COLO668 (cell line): ENCODE measurements at regions not wholly inside any gene's neighbourhood (a gene's known extent, or its start where the extent isn't known, plus 50 kb on each side); places are given as distances from the start of the nearest gene placed in this dataset.
"Not testable (repeated sequence)": the region's sequence is repeated elsewhere in the genome, so short reads cannot be mapped to it uniquely, and the experiment has no call there.

Source experiments
- DNase-seq: peaks from one replicate; lab custom pipeline; 2025; ENCODE audit not compliant: unreplicated experiment; lab: John Stamatoyannopoulos, UW

DNA sequence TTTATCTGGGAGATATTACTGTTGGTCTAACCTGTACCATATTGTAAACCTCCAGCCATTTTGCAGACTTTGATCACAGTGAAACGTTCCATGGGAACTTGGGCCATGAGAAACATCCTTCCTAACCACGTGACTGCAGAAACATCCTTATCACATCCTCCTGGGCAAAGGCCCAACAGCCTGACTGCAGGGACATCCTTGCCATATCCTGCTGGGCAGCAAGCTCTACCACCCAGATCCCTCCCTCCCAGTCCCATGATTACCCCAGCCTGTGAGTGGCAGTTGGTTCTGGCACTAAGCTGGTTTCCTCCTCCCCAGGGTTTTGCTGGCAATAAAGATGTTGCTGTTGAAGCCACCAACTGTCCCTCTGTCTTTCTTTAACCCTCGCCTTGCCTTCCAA is 201.2 kb downstream of the POTEC start:
- not testable (repeated sequence) for DNase-seq

- not testable (repeated sequence) for DNase-seq
These were observed 203.8 kb upstream of the ZNF519 start for GRCh38 chr18:14336017-14336416.

GRCh38 chr18:14321217-14321616 is 189.0 kb upstream of the ZNF519 start:
- not testable (repeated sequence) for DNase-seq

- DNase-seq = not testable (repeated sequence)
These were observed 169.0 kb upstream of the ZNF519 start for GRCh38 chr18:14301255-14301654.

GRCh38 chr18:14295081-14295480 is 162.8 kb upstream of the ZNF519 start:
- DNase-seq = not testable (repeated sequence)

DNA sequence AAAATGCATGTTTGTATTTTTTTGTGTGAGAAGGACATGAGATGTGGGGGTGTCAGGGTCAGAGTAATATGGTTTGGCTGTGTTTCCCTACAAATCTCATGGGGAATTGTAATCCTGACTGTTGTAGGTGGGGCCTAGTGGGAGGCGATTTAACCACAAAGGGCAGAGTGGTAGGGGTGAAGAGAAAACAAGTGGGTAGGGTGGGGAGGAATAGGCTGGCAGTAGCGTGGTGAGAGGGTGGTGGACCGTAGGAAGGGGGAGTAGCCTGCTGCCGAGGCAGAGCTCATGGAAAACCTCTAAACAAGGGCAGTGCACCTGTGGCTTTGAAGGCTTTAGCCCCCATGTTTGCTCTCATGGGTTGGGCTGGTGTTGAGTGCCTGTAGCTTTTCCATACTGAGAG is 152.8 kb upstream of the ZNF519 start:
- no peak for DNase-seq

DNA sequence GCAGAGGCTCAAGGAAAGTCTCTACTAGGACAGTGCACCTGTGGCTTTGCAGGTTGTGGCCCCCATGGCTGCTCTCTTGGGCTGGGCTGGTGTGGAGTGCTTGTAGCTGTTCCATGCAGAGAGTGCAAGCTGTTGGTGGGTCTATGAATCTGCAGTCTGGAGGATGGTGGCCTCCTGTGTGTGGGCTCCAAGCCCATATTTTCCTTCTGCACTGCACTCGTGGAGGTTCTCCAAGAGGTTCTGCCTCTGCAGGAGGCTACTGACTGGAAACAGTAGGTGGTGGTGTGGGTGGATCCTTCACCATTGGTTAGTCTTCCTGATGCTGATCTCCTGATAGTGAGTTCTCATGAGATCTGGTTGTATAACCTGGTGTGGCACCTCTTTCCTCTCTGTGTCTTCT is 143.2 kb upstream of the ZNF519 start:
- not testable (repeated sequence) for DNase-seq

GRCh38 chr18:14265637-14266410 is 133.6 kb upstream of the ZNF519 start:
- DNase-seq = not testable (repeated sequence)

DNA sequence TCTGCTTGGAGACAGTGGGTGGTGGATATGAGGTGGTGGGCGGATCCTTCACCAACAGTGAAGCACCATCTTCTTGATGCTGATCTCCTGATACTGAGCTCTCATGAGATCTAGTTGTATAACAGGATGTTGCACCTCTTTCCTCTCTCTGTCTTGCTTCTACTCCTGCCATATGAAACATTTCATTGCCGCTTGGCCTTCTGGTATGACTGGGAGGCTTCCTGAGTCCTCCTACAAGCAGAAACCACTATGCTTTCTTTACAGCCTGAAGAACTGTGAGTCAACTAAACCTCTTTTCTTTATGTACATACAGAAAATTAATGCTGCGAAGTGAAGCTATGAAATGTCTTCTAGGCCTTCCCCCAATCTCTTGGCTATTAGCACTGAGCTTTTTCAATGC is 130.6 kb upstream of the ZNF519 start:
- not testable (repeated sequence) for DNase-seq

- not testable (repeated sequence) for DNase-seq
These were observed 117.9 kb upstream of the ZNF519 start for GRCh38 chr18:14250084-14250677.

DNA sequence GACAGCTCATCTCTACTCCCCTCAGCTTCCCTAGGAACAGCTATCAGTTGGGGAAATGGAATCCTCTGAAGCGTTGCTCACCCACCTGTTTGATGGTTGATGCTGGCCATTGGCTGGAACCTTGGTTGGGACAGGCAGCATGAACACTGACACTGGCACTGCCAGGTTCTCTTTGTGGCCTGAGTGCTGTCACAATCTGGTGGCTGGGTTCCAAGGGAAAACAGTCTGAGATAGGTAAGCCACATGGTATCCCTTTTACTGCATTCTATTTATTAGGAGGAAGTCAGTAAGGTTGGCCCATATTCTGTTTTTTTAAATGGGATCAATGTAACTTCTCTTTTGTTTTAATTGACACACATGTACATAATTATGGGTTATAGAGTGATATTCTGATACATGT is 107.0 kb upstream of the ZNF519 start:
- not testable (repeated sequence) for DNase-seq

- DNase-seq = not testable (repeated sequence)
These were observed 104.3 kb upstream of the ZNF519 start for GRCh38 chr18:14236356-14237048.

DNA sequence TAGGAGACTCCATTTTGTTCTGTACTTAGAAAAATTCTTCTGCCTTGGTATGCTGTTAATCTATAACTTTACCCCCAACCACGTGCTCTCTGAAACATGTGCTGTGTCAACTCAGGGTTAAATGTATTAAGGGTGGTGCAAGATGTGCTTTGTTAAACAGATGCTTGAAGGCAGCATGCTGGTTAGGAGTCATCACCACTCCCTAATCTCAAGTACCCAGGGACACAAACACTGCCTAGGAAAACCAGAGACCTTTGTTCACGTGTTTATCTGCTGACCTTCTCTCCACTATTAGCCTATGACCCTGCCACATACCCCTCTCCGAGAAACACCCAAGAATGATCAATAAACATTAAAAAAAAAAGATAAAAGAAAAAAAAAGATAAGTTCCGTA is 93.0 kb upstream of the ZNF519 start:
- not testable (repeated sequence) for DNase-seq

DNA sequence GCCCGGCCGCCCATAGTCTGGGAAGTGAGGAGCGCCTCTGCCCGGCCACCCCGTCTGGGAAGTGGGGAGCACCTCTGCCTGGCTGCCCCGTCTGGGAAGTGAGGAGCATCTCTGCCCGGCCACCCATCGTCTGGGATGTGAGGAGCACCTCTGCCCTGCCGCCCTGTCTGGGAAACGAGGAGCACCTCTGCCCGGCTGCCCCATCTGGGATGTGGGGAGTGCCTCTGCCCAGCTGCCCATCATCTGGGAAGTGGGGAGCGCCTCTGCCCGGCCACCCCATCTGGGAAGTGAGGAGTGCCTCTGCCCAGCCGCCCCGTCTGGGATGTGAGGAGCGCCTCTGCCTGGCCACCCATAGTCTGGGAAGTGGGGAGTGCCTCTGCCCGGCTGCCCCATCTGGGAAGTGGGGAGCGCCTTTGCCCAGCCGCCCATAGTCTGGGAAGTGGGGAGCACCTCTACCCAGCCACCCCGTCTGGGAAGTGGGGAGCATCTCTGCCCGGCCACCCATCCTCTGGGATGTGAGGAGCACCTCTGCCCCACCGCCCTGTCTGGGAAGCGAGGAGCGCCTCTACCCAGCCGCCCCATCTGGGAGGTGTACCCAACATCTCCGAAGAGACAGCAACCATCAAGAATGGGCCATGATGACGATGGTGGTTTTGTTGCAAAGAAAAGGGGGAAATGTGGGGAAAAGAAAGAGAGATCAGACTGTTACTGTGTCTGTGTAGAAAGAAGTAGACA is 92.5 kb upstream of the ZNF519 start:
- not testable (repeated sequence) for DNase-seq

DNA sequence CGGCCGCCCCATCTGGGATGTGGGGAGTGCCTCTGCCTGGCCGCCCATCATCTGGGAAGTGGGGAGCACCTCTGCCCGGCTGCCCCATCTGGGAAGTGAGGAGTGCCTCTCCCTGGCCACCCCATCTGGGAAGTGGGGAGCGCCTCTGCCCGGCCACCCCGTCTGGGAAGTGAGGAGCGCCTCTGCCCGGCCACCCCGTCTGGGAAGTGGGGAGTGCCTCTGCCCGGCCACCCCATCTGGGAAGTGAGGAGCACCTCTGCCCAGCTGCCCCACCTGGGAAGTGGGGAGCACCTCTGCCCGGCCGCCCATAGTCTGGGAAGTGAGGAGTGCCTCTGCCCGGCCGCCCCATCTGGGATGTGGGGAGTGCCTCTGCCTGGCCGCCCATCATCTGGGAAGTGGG is 91.7 kb upstream of the ZNF519 start:
- DNase-seq = not testable (repeated sequence)

- not testable (repeated sequence) for DNase-seq
These were observed 91.1 kb upstream of the ZNF519 start for GRCh38 chr18:14223231-14223822.

GRCh38 chr18:14222354-14223221 is 90.4 kb upstream of the ZNF519 start:
- DNase-seq = not testable (repeated sequence)

DNA sequence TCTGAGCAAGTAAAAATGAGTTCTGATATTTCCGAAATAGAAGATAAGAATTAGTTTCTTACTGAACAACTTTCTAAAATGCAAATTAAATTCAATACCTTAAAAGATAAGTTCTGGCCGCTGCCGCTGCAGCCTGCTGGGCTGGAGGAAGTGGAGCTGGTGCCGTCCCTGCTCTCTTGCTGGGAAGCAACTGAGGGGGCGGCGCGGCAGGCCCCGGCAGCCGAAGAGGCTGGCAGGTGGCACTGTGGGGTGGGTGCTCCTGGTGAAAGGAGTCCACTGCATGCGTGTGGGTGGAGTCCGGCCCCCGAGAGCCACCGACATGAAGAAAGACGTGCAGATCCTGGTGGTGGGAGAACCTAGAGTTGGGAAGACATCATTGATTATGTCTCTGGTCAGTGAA is 89.5 kb upstream of the ZNF519 start:
- DNase-seq = no peak

- DNase-seq = not testable (repeated sequence)
These were observed 83.7 kb upstream of the ZNF519 start for GRCh38 chr18:14215952-14216351.

DNA sequence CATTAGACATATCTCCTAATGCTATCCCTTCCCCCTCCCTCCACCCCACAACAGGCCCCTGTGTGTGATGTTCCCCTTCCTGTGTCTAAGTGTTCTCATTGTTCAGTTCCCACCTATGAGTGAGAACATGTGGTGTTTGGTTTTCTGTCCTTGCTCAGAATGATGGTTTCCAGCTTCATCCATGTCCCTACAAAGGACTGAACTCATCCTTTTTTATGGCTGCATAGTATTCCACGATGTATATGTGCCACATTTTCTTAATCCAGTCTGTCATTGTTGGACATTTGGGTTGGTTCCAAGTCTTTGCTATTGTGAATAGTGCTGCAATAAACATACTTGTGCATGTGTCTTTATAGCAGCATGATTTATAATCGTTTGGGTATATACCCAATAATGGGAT is 71.2 kb upstream of the ZNF519 start:
- DNase-seq = not testable (repeated sequence)
